HG02970 (cell line): ENCODE measurements at regions not wholly inside any gene's neighbourhood (a gene's known extent, or its start where the extent isn't known, plus 50 kb on each side); places are given as distances from the start of the nearest gene placed in this dataset.
"Not testable (repeated sequence)": the region's sequence is repeated elsewhere in the genome, so short reads cannot be mapped to it uniquely, and the experiment has no call there.

Experiments used
- ATAC-seq: cut with Tn5 transposase; IDR thresholded peaks from one replicate; pipeline ENCODE4 v1.9.1; 2021; ENCODE audit warnings: mild to moderate bottlenecking, moderate library complexity, moderate number of reproducible peaks; ENCODE audit not compliant: unreplicated experiment, low FRiP score

DNA sequence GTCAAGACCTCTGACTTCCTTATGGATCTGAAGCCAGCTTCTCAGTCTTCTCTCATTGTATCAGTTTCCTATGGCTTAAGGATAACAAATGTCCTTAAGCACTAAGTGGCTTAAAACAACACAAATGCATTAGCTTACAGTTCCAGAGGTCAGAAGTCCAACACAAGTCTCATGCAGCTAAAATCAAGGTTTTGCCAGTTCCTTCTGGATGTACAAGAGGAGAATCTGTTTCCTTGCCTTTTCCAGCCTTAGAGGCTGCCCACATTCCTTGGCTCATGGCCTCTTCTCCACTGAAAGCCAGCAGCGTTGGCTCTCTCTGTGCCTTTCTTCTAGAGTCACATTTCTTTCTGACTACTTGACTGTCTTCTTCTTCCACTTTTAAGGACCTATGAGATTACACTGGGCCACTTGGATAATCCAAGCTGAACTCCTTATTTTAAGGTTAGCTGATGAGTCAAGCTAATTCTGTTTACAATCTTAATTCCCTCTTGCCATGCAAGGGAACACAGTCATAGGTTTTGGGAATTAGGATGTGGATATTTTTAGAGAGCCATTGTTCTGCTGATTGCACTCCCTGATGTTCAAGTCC is 179.0 kb downstream of the BCAS1 start:
- ATAC-seq = no peak

- no peak for ATAC-seq
Measured at GRCh38 chr20:53890443-53891305, 179.7 kb downstream of the BCAS1 start.

DNA sequence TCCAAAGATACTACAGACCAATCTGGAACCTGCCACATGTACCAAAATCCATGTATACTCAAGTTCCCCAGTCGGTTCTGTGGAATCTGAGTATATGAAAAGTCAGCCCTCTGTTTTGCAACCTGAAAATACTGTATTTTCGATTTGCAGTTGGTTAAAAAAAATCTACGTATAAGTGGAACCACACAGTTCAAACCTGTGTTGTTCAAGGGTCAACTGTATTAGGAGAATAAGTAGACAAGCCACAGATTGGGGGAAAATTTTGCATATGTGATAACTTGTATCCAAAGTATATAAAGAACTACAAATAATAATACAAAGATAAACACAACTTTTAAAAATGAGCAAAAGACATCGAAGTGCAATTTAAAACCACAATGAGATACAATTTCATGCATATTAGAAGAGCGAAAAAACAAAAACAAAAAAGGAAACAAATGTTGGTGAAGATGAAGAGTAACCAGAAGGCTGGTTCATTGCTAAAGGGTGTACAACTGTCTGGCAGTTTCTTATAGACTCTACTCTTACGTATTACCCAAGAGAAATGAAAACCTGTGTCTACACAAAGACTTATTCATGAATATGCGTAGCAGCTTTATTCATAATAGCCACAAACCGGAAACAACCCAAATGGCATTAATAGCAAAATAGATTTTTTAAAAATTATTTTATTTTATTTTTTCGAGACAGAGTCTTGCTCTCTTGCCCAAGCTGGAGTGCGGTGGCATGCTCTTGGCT is 180.8 kb downstream of the BCAS1 start:
- no peak for ATAC-seq

- ATAC-seq = no peak
Measured at GRCh38 chr20:53888951-53889350, 181.4 kb downstream of the BCAS1 start.

- ATAC-seq = no peak
Measured at GRCh38 chr20:53888510-53888909, 181.9 kb downstream of the BCAS1 start.

DNA sequence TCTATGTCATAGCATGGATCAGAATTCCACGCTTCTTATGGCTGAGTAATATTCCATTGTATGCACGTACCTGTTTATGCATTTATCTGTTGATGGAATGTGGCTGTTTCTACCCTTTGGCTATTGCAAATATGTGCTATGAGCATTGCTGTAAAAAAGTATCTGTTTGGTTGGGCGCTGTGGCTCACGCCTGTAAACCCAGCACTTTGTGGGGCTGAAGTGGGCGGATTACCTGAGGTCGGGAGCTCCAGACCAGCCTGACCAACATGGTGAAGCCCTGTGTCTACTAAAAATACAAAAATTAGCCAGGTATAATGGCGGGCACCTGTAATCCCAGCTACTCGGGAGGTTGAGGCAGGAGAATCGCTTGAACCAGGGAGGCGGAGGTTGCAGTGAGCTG is 182.4 kb downstream of the BCAS1 start:
- no peak for ATAC-seq

GRCh38 chr20:53884859-53885541 is 185.4 kb downstream of the BCAS1 start:
- no peak for ATAC-seq

DNA sequence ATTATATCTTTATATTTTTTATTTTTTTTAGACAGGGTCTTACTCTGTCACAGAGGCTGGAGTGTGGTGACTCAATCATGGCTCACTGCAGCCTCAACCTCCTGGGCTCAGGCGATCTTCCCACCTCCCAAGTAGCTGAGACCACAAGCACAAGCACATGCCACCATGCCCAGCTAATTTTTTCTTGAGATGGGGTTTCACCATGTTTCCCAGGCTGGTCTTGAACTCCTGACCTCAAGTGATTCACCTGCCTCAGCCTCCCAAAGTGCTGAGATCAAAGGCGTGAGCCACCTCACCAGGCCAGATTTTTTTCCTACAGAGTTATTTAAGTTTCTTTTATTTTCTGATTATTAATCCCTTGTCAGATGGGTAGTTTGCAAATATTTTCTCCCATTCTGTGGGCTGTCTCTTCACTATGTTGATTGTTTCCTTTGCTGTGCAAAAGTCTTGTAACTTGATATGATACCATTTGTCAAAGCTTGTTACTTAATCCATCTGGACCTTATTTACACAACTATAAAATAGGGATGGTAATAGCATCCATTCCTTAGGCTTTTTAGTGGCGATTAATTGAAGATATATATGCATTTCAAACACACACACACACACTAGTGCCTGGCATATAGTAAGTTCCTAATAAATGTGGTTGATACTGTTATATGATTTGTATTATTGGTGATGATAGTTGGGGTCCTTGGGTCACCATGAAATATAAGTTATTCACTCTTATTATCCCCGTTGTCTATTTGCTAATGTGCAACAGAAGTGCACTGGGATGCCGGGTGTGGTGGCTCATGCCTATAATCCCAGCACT is 187.1 kb downstream of the BCAS1 start:
- no peak for ATAC-seq

DNA sequence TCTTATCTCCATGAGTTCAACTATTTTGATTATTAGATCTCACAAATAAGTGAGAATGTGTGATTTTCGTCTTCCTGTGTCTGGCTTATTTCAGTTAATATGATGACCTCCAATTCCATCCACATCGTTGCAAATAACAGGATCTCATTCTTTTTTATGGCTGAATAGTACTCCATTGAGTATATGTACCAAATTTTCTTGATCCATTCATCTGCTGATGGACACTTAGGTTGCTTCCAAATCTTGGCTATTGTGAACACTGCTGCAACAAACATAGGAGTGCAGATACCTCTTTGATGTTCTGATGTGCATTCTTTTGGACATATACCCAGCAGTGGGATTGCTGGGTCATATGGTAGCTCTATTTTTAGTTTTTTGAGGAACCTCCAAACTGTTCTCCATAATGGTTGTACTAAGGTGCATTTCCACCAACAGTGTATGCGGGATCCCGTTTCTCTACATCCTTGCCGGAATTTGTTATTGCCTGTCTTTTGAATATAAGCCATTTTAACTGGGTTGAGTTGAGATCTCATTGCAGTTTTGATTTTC is 187.9 kb downstream of the BCAS1 start:
- ATAC-seq = not testable (repeated sequence)

DNA sequence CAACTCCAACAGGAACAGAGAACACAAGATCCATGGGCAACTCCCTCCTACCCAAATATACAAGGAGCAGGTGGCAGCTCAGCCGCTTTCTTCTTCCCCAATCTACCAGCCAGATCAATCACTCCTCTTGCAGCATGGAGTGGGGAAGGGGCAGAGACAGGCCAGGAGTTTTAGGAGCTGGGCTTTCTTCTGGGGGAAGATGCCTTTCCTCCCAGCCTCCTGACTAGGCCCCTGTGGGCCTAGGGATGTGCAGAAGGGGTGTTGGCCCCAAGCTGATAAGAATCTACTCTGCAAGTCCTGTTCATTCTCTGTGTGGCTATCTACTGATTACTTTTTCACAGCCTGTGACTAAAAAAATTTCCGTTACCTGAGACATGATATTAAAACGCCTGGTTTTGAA is 189.0 kb downstream of the BCAS1 start:
- ATAC-seq = no peak

GRCh38 chr20:53880108-53880641 is 190.2 kb downstream of the BCAS1 start:
- no peak for ATAC-seq

DNA sequence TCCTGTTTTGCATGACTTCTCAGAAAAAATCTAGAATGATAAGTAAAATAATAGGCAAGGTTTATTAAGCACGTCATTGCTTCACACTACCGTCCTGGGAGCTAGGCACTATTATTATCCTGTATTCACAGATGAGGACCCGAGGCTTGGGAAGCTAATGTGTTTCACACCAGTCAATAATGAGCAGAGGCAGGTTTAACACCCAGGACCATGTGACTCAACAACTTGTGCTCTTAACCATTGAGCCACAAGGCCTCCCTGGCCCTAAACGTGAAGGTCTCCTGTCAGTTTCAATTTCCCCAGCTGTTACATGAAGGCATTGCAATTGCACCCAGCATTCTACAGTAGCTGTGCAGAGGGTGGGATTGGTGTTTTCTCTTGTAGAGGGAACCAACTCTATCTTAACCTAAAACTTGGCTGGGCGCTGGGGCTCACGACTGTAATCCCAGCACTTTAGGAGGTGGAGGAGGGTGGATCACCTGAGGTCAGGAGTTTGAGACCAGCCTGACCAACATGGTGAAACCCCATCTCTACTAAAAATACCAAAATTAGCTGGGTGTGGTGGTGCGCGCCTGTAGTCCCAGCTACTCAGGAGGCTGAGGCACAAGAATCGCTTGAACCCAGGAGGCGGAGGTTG is 191.2 kb downstream of the BCAS1 start:
- ATAC-seq = no peak

DNA sequence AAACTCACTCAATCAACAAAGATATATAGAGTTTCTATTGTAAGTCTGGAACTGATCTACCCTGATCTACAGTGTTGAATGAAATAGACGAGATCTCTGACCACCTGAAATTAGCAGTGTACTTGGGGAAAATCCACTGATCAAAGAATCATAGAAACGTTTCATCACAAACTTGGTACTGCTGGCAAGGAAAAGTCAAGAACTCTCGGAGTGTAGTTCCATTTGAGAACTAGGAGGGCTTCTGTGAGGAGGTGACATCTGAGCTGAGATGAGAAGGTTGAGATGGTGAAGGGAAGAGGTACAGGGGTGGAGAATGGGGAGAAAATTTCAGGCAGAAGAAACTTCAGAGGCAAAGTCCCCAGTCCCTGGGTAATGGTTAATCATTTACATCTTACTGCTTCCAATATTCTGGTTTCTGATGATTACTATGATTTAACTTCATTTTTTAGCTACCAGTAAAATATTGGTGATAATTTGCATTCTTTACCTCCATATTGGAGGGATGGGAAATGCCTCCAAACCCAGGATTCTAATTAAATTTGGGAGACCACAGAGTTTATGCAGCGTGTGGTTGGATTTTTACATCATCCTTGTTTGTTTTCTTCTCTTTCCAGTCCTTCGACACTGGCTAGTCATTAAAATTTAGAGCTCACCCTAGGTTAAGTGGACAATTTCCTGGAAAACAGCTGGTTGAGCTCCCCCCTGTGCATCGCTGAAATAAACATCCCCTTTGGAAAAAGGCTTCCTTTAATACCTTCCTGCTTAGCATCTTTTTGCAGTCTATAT is 191.9 kb downstream of the BCAS1 start:
- ATAC-seq = no peak

DNA sequence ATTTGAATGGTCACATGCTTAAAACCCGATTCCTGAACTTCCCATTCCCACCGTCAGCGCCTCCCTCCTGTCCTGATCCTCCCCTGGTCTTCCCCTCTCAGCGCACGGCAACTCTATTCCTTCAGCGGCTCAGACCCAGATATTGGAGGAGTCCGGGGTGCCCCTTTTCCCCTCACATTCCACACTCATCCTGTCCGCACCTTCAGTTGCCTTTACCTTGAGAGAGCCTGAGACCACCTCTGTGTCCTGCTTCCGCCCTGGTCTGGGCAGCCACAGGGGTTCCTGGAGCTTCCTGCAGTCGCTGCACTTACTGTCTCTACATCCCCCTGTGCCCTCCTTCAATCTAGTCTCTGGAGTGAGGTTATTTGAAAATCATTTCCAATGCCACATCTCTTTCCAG is 193.4 kb downstream of the BCAS1 start:
- no peak for ATAC-seq

DNA sequence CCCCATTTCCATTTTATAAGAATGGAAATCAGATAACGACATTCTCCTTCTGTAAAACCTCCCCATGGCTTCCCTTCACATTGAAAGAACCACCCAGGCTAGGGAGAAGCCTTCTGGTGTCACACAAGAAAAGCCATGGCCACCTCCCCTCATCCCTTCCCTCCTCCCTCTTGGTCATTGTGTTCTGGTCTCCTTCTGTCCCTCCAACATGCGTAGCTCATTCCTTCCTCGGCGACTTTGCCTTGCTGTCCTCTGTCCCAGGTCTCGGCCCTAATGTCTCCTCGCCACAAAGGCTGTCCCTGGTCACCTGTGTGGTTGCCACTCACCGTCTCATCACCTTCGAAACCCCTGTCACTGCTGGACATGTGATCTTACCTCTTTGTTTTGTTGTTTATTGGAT is 193.9 kb downstream of the BCAS1 start:
- no peak for ATAC-seq

GRCh38 chr20:53875452-53875851 is 194.9 kb downstream of the BCAS1 start:
- no peak for ATAC-seq

GRCh38 chr20:53874706-53875105 is 195.7 kb downstream of the BCAS1 start:
- no peak for ATAC-seq

GRCh38 chr20:53874104-53874503 is 196.3 kb downstream of the BCAS1 start:
- no peak for ATAC-seq
